Peyer's patch (tissue), 4 donors: ENCODE measurements at regions not wholly inside any gene's neighbourhood (a gene's known extent, or its start where the extent isn't known, plus 50 kb on each side); places are given as distances from the start of the nearest gene placed in this dataset.

Source experiments
- CTCF ChIP-seq, 6 experiments: fragments of 450-650 bp in 4 of 6; fragments of 200-600 bp in 2 of 6; sonication (generic) in 1 of 6; IDR thresholded peaks; one replicate each; pipeline ENCODE4 v1.5.1; 2017 to 2019; ENCODE audit warnings: antibody characterized with exemption in 6 of 6, mild to moderate bottlenecking in 3 of 6, moderate library complexity in 1 of 6
- POLR2A ChIP-seq, 2 donors: fragments of 450-650 bp; IDR thresholded peaks; one replicate each; pipeline ENCODE4 v1.5.1; 2017; ENCODE audit warnings: antibody characterized with exemption in 2 of 2, mild to moderate bottlenecking in 2 of 2, moderate library complexity in 2 of 2

- TF ChIP-seq CTCF (IDR thresholded peaks at IDR 0.05): no peak
- no peak for TF ChIP-seq POLR2A (IDR thresholded peaks at IDR 0.05)
Measured at GRCh38 chr9:33739398-33739797, 56.0 kb upstream of the PRSS3 start.
